Breast epithelium (tissue), 4 donors: ENCODE measurements at regions not wholly inside any gene's neighbourhood (a gene's known extent, or its start where the extent isn't known, plus 50 kb on each side); places are given as distances from the start of the nearest gene placed in this dataset.

Source experiments
- DNase-seq, 2 donors: peaks; one replicate each; pipeline ENCODE4 v3.0.0-alpha.2; 2019; ENCODE audit warnings: low spot score in 2 of 2
- H3K27ac ChIP-seq, 2 donors: fragments of 200-600 bp; sonication (generic) in 1 of 2; one replicate each; pipeline ENCODE4 v1.5.1; 2016 to 2019; ENCODE audit warnings: mild to moderate bottlenecking in 1 of 2
- H3K27me3 ChIP-seq, 2 donors: fragments of 200-600 bp; sonication (generic) in 1 of 2; one replicate each; pipeline versions ENCODE4 v1.5.1 to v1.6.0; 2017 to 2019; ENCODE audit warnings: control low read depth in 1 of 2, mild to moderate bottlenecking in 1 of 2
- H3K36me3 ChIP-seq: fragments of 200-600 bp; one replicate; pipeline ENCODE4 v1.5.1; 2019
- H3K4me1 ChIP-seq, 2 donors: fragments of 200-600 bp; sonication (generic); one replicate each; pipeline ENCODE4 v1.5.1; 2016 to 2019; ENCODE audit warnings: control low read depth in 1 of 2
- H3K4me3 ChIP-seq, 3 donors: fragments of 200-600 bp; sonication (generic); 1 replicate in 2 of 3; 2 replicates in 1 of 3; pipeline ENCODE4 v1.5.1; 2016 to 2019; ENCODE audit warnings: mild to moderate bottlenecking in 3 of 3, moderate library complexity in 2 of 3
- H3K9me3 ChIP-seq, 2 donors: fragments of 200-600 bp; sonication (generic) in 1 of 2; one replicate each; pipeline ENCODE4 v1.5.1; 2016 to 2019; ENCODE audit warnings: control low read depth in 1 of 2
- CTCF ChIP-seq, 3 donors: fragments of 450-650 bp; IDR thresholded peaks; one replicate each; pipeline ENCODE4 v1.5.1; 2016 to 2017; ENCODE audit warnings: antibody characterized with exemption in 3 of 3, mild to moderate bottlenecking in 3 of 3, moderate library complexity in 3 of 3
- POLR2A ChIP-seq: fragments of 450-650 bp; IDR thresholded peaks from one replicate; pipeline ENCODE4 v1.6.1; 2016; ENCODE audit warnings: antibody characterized with exemption, mild to moderate bottlenecking, moderate library complexity
- POLR2AphosphoS5 ChIP-seq, 3 donors: sonication (generic); formaldehyde crosslinking; IDR thresholded peaks; one replicate each; pipeline ENCODE4 v1.6.1; 2017; ENCODE audit warnings: antibody characterized with exemption in 3 of 3
- intact Hi-C: fragments of 100-400 bp; cut with DNase I; formaldehyde crosslinking; loops from one replicate; pipeline ENCODE4 v1.15.1; 2023; ENCODE audit warnings: low total_unique reads

- peak overlapping the region in 1 of 2 donors; percentile 71 for H3K27ac ChIP-seq
- H3K4me3 ChIP-seq: no peak overlapping the region
- H3K36me3 ChIP-seq: no peaks in the 10 kb centered on the region
- H3K4me1 ChIP-seq: no peaks in the 10 kb centered on the region
- peaks cover 0 to 9% of the 10 kb centered on the region in 2 donors for H3K27me3 ChIP-seq
- DNase-seq: no peak
- H3K9me3 ChIP-seq: no peaks in the 10 kb centered on the region
- intact Hi-C loops: no loop called here
- TF ChIP-seq CTCF (IDR thresholded peaks at IDR 0.05) (no peak), POLR2AphosphoS5 (IDR thresholded peaks at IDR 0.05) (no peak), POLR2A (no peak)
These were observed 150.3 kb upstream of the COL5A1 start for GRCh38 chr9:134491196-134491835.

DNA sequence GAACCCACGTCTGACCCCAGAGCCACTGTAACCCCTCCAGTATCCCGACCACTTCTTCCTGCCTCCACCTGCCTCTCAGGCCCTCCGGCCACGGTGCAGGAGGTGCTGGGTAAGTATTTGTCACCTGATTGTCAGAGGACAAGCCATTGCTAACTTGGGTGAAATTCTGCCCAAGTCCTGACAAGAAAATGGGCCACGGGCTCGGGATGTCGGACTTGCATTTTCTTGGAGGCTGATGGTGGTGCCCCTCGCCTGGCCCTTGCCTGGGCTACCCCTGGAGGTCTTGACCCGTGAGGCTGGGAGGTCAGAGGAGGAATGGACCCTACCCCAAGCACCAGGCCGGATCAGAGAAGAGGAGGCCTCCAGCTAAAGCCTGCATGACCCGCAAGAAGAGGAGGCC, 149.7 kb upstream of the COL5A1 start:
- peak overlapping the region; percentile 13 to 71 for H3K27ac ChIP-seq

GRCh38 chr9:134492281-134492691, 149.3 kb upstream of the COL5A1 start:
- TF ChIP-seq CTCF (IDR thresholded peaks at IDR 0.05) (no peak), POLR2A (no peak), POLR2AphosphoS5 (IDR thresholded peaks at IDR 0.05) (peak in 1 of 3 donors; percentile 62)
- H3K27ac ChIP-seq: peak overlapping the region; percentile 13 to 71
- peaks cover 0 to 9% of the 10 kb centered on the region in 2 donors for H3K27me3 ChIP-seq
- no peak overlapping the region for H3K4me3 ChIP-seq
- intact Hi-C loops: no loop called here
- no peaks in the 10 kb centered on the region for H3K36me3 ChIP-seq
- no peaks in the 10 kb centered on the region for H3K4me1 ChIP-seq
- DNase-seq: no peak
- H3K9me3 ChIP-seq: no peaks in the 10 kb centered on the region

More for the DNA sequence above, 149.7 kb upstream of the COL5A1 start:
- intact Hi-C loops: no loop called here
- H3K36me3 ChIP-seq: no peaks in the 10 kb centered on the region
- DNase-seq: peak in 1 of 2 donors; percentile 45
- TF ChIP-seq CTCF (IDR thresholded peaks at IDR 0.05) (no peak), POLR2A (no peak), POLR2AphosphoS5 (IDR thresholded peaks at IDR 0.05) (no peak)
- H3K4me1 ChIP-seq: no peaks in the 10 kb centered on the region
- H3K27me3 ChIP-seq: peaks cover 0 to 9% of the 10 kb centered on the region in 2 donors
- H3K4me3 ChIP-seq: no peak overlapping the region
- no peaks in the 10 kb centered on the region for H3K9me3 ChIP-seq

DNA sequence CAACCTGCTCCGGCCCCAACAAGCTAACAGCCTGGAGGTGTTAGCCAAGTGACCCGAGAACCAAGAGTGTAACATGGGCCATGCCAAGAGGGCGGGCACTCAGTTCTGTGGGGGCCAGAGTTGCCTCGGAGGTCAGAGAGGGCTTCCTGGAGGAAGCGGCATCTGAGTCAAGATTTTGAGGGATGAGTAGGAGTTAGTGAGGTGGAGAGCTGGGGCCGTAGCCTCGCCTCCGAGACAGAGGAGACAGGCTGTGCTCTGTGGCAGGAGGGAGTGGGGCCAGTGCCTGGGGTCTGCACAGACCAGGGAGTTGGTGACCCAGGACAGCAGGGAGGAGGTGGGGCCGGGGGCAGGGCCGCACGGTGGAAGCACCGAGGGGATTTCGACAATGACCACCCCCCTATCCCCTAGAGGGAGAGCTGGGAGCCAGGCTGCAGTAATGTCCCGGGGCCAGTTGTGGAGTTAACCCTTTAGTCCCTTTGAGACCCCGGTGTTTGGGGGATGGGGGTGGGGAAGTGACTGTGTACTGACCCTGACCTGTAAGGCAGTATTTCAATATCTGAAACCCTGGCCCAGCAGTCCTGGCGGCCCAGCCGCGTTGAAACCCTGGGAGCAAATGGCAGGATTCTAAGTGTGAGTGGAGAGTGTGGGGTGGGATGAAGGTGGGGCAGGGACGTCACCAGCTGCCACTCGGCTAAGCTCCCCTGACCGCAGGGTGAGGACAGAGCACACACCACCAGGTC, 148.7 kb upstream of the COL5A1 start:
- no peaks in the 10 kb centered on the region for H3K9me3 ChIP-seq
- TF ChIP-seq POLR2A: no peak
- no peak for TF ChIP-seq CTCF (IDR thresholded peaks at IDR 0.05)
- TF ChIP-seq POLR2AphosphoS5 (IDR thresholded peaks at IDR 0.05): no peak
- no peak overlapping the region for H3K4me3 ChIP-seq
- no peaks in the 10 kb centered on the region for H3K4me1 ChIP-seq
- peaks cover 0 to 9% of the 10 kb centered on the region in 2 donors for H3K27me3 ChIP-seq
- H3K27ac ChIP-seq: peak overlapping the region in 1 of 2 donors; percentile 71
- DNase-seq: no peak
- no peaks in the 10 kb centered on the region for H3K36me3 ChIP-seq
- intact Hi-C loops: no loop called here
